IMR-90 (cell line): ENCODE measurements at regions not wholly inside any gene's neighbourhood (a gene's known extent, or its start where the extent isn't known, plus 50 kb on each side); places are given as distances from the start of the nearest gene placed in this dataset.

Experiments used
- ATAC-seq: fragments of 200-7000 bp; cut with Tn5 transposase; 2 replicates; pipeline ENCODE4 v1.9.1; 2020; ENCODE audit warnings: low read depth, mild to moderate bottlenecking, moderate library complexity
- BruUV-seq: library from RNA; stranded (reverse); fragments of 400-500 nt; replicated peaks from 2 replicates; lab custom pipeline; 2021; lab: Mats Ljungman, UMichigan
- CTCF ChIA-PET: fragments of 300-600 bp; formaldehyde crosslinking; extraction: SDS; loops from one replicate; lab custom pipeline; 2021; ENCODE audit warnings: antibody characterized with exemption; lab: Yijun Ruan, JAX
- POLR2A ChIA-PET: fragments of 300-600 bp; sonication (Branson Sonifier 250); formaldehyde crosslinking; loops from one replicate; lab custom pipeline; 2022; ENCODE audit warnings: antibody characterized with exemption; ENCODE audit not compliant: unreplicated experiment; lab: Charles Lee
- DNase-seq: peaks from one replicate; pipeline ENCODE4 v3.0.0; 2013
- H2AFZ ChIP-seq: replicated peaks from 2 replicates; pipeline ENCODE3; 2013; ENCODE audit warnings: low read length, mild to moderate bottlenecking; ENCODE audit not compliant: poor library complexity
- H2AK5ac ChIP-seq: 2 replicates; pipeline ENCODE4 v1.6.1; 2013; ENCODE audit warnings: low read depth, low read length, inconsistent platforms
- H2AK9ac ChIP-seq: replicated peaks from 2 replicates; pipeline ENCODE3; 2013; ENCODE audit warnings: mild to moderate bottlenecking, low read depth, low read length, moderate library complexity; ENCODE audit not compliant: poor library complexity
- H2BK120ac ChIP-seq: 2 replicates; pipeline ENCODE4 v1.6.1; 2013; ENCODE audit warnings: low read depth, low read length, inconsistent platforms
- H2BK15ac ChIP-seq: 3 replicates; pipeline ENCODE4 v1.6.1; 2013; ENCODE audit warnings: low read depth, low read length, inconsistent platforms
- H2BK20ac ChIP-seq: 2 replicates; pipeline ENCODE4 v1.6.1; 2013; ENCODE audit warnings: low read depth, mild to moderate bottlenecking, inconsistent platforms, low read length, moderate library complexity
- H2BK5ac ChIP-seq: 2 replicates; pipeline ENCODE4 v1.6.1; 2013; ENCODE audit warnings: mild to moderate bottlenecking, low read depth, low read length, inconsistent platforms; ENCODE audit not compliant: poor library complexity, severe bottlenecking
- H3K14ac ChIP-seq: replicated peaks from 2 replicates; pipeline ENCODE4 v1.6.1; 2013; ENCODE audit warnings: low read depth, low read length, inconsistent platforms
- H3K18ac ChIP-seq: 2 replicates; pipeline ENCODE4 v1.6.1; 2013; ENCODE audit warnings: low read depth, low read length, control low read depth
- H3K23ac ChIP-seq: 2 replicates; pipeline ENCODE4 v1.6.1; 2013; ENCODE audit warnings: low read depth, low read length, inconsistent platforms
- H3K27ac ChIP-seq: 2 replicates; pipeline ENCODE4 v1.5.1; 2013; ENCODE audit warnings: mild to moderate bottlenecking, control low read depth, low read length; ENCODE audit not compliant: insufficient read depth
- H3K27me3 ChIP-seq: 2 replicates; pipeline ENCODE4 v1.6.1; 2013; ENCODE audit warnings: low read length; ENCODE audit not compliant: control insufficient read depth, insufficient read depth
- H3K36me3 ChIP-seq: 2 replicates; pipeline ENCODE4 v1.6.1; 2013; ENCODE audit warnings: low read length, mixed read lengths; ENCODE audit not compliant: control insufficient read depth, insufficient read depth
- H3K4ac ChIP-seq: 2 replicates; pipeline ENCODE4 v1.6.1; 2013; ENCODE audit warnings: low read depth, low read length, inconsistent platforms
- H3K4me1 ChIP-seq: 2 replicates; pipeline ENCODE4 v1.6.1; 2013; ENCODE audit warnings: low read length, mixed read lengths; ENCODE audit not compliant: control insufficient read depth, insufficient read depth
- H3K4me2 ChIP-seq: 2 replicates; pipeline ENCODE4 v1.6.1; 2013; ENCODE audit warnings: low read depth, mild to moderate bottlenecking, control low read depth, low read length, moderate library complexity
- H3K4me3 ChIP-seq: 2 replicates; pipeline ENCODE4 v1.5.1; 2013; ENCODE audit warnings: low read depth, mild to moderate bottlenecking, control low read depth, low read length, moderate library complexity; ENCODE audit not compliant: insufficient read depth
- H3K56ac ChIP-seq: 2 replicates; pipeline ENCODE4 v1.6.1; 2013; ENCODE audit warnings: low read length, inconsistent platforms; ENCODE audit not compliant: insufficient read depth; ENCODE audit errors: extremely low read depth
- H3K79me1 ChIP-seq, 2 experiments: 2 replicates each; pipeline ENCODE4 v1.6.1; 2013; ENCODE audit warnings: low read length in 2 of 2, inconsistent platforms in 1 of 2, low read depth in 1 of 2
- H3K9ac ChIP-seq: 2 replicates; pipeline ENCODE4 v1.6.1; 2013; ENCODE audit warnings: low read depth, low read length, control low read depth
- H3K9me1 ChIP-seq: 2 replicates; pipeline ENCODE4 v1.6.1; 2013; ENCODE audit warnings: low read length, inconsistent platforms; ENCODE audit not compliant: insufficient read depth
- H3K9me3 ChIP-seq: 2 replicates; pipeline ENCODE4 v1.6.1; 2013; ENCODE audit warnings: low read length; ENCODE audit not compliant: control insufficient read depth, insufficient read depth
- H4K20me1 ChIP-seq: 2 replicates; pipeline ENCODE4 v1.6.1; 2013; ENCODE audit warnings: low read length, inconsistent platforms; ENCODE audit not compliant: insufficient read depth
- H4K5ac ChIP-seq: 2 replicates; pipeline ENCODE4 v1.6.1; 2013; ENCODE audit warnings: mild to moderate bottlenecking, low read depth, low read length, control low read depth
- H4K8ac ChIP-seq, 2 experiments: 2 replicates each; pipeline ENCODE4 v1.6.1; 2013; ENCODE audit warnings: low read depth in 2 of 2, low read length in 2 of 2, control low read depth in 1 of 2, inconsistent platforms in 1 of 2
- H4K91ac ChIP-seq: 2 replicates; pipeline ENCODE4 v1.6.1; 2013; ENCODE audit warnings: low read depth, low read length, inconsistent platforms; ENCODE audit not compliant: insufficient read depth
- FOS ChIP-seq: fragments of 150-350 bp; IDR thresholded peaks from 2 replicates; pipeline ENCODE4 v1.6.1; 2016; ENCODE audit warnings: low read depth, low read length
- MAZ ChIP-seq: IDR thresholded peaks from 2 replicates; pipeline ENCODE4 v1.6.1; 2012; ENCODE audit warnings: low read depth, mild to moderate bottlenecking, low read length, improper control_type of control experiment, moderate library complexity, borderline replicate concordance
- WGBS, 2 experiments: methylation state at CpG; one replicate each; pipeline versions ENCODE4 v1.1.5 to v1.1.7; 2013; ENCODE audit warnings: missing lambda C conversion rate in 2 of 2; ENCODE audit not compliant: insufficient read length in 1 of 2; ENCODE audit errors: extremely low coverage in 2 of 2; 5-methylcytosine and 5-hydroxymethylcytosine counted together
- dilution Hi-C: fragments of 300-500 bp; cut with HindIII; formaldehyde crosslinking; loops from one replicate; pipeline ENCODE4 v1.14.3; 2018; ENCODE audit warnings: low sequenced_read_pairs; ENCODE audit not compliant: unreplicated experiment
- in situ Hi-C: fragments of 300-500 bp; cut with MboI; formaldehyde crosslinking; loops from 3 replicates; pipeline ENCODE4 v1.14.3; 2019; ENCODE audit warnings: low sequenced_read_pairs, inconsistent platforms, mixed read lengths
- intact Hi-C: fragments of 100-400 bp; cut with micrococcal nuclease; formaldehyde crosslinking; loops from 2 replicates; pipeline ENCODE4 v1.10.0; 2022

- H3K56ac ChIP-seq = no peak overlapping the region
- no peak overlapping the region for H3K4ac ChIP-seq
- H4K91ac ChIP-seq = no peak overlapping the region
- ChIA-PET CTCF (no interaction called here), POLR2A (no interaction called here)
- intact Hi-C loops (no loop called here), dilution Hi-C loops (no loop called here), in situ Hi-C loops (no loop called here)
- H3K36me3 ChIP-seq = no peaks in the 10 kb centered on the region
- no peak overlapping the region for H3K9ac ChIP-seq
- no peaks in the 10 kb centered on the region for H4K20me1 ChIP-seq
- no peak overlapping the region for H2AFZ ChIP-seq
- H4K5ac ChIP-seq = no peak overlapping the region
- H3K4me3 ChIP-seq = no peak overlapping the region
- TF ChIP-seq MAZ (no peak), FOS (no peak)
- no peak overlapping the region for H3K18ac ChIP-seq
- no peaks in the 10 kb centered on the region; the same call in 1 of the 2 replicates for H3K9me3 ChIP-seq
- no CpG with 5 or more reads among the region's 2 CpGs for WGBS, 2 experiments
- H2BK120ac ChIP-seq = no peak overlapping the region
- no TSS peak for BruUV-seq
- no peaks in the 10 kb centered on the region for H3K9me1 ChIP-seq
- H2BK15ac ChIP-seq = no peak overlapping the region
- H3K27me3 ChIP-seq = no peaks in the 10 kb centered on the region
- no peak overlapping the region for H3K14ac ChIP-seq
- no peak overlapping the region for H2BK5ac ChIP-seq
- no peak overlapping the region for H3K23ac ChIP-seq
- H3K4me2 ChIP-seq = no peak overlapping the region
- no peaks in the 10 kb centered on the region for H3K4me1 ChIP-seq
- no peak overlapping the region for H2AK9ac ChIP-seq
- H2BK20ac ChIP-seq = no peak overlapping the region
- no peak overlapping the region for H2AK5ac ChIP-seq
- ATAC-seq (no peak), DNase-seq (no peak)
- no peaks in the 10 kb centered on the region for H3K79me1 ChIP-seq
- no peak overlapping the region for H3K27ac ChIP-seq
- H4K8ac ChIP-seq = no peak overlapping the region
Observed at GRCh38 chr3:25940935-25941334, 151.0 kb downstream of the OXSM start.
